SKM-1 treated with dmso at 0.1 percent for 144 hours (cell line): ENCODE measurements at regions not wholly inside any gene's neighbourhood (a gene's known extent, or its start where the extent isn't known, plus 50 kb on each side); places are given as distances from the start of the nearest gene placed in this dataset.
"Not testable (repeated sequence)": the region's sequence is repeated elsewhere in the genome, so short reads cannot be mapped to it uniquely, and the experiment has no call there.

Source experiments
- DNase-seq: peaks from one replicate; lab custom pipeline; 2025; ENCODE audit not compliant: unreplicated experiment; lab: John Stamatoyannopoulos, UW

DNA sequence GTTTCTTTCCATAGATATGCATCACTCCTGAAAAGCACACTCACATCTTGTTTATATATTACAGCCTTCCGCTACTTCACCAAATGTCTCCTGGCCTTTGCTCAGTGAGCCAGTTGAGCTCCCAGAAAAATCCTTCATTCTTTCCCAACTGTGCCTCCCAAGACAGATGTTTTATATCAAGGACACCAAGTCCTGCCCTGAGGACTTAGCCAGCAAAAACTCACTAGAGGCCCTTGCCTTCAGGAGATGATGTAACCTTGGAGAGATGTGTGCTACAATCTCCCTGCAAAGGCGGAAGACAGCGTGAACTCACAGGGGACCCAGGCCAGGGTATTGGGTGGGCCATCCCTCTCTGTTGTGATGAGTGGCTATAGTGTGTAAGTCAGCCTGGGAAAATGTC lies 86.1 kb upstream of the CTAGE1 start:
- no peak for DNase-seq

- no peak for DNase-seq
Observed at GRCh38 chr18:22504251-22505030, 86.7 kb upstream of the CTAGE1 start.

DNA sequence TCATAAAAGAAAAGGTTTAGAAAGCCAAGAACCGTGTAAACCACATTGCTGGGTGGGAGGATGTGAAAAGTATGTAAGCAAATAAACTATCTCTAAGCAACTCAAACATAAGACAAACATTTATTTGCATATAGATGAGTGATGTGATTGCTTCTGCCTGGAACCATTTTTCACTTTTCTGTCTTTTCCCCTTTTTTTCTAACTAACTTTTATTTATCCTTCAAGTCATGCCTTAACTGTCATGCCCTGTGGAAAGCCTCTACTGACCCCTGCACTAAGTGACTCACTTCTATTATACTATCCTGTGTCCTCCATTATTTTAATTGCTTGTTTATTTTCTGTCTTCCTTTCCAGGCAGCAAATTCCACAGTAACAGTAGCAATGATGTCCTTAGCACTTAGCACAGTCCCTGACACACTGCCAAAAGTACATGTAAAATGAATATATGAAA lies 87.5 kb upstream of the CTAGE1 start:
- no peak for DNase-seq

GRCh38 chr18:22507055-22507454 lies 89.3 kb upstream of the CTAGE1 start:
- DNase-seq: no peak

- no peak for DNase-seq
Observed at GRCh38 chr18:22509423-22509822, 91.7 kb upstream of the CTAGE1 start.

- DNase-seq: no peak
Observed at GRCh38 chr18:22510697-22511096, 93.0 kb upstream of the CTAGE1 start.

- DNase-seq: no peak
Observed at GRCh38 chr18:22513721-22514481, 96.2 kb upstream of the CTAGE1 start.

GRCh38 chr18:22514655-22515054 lies 96.9 kb upstream of the CTAGE1 start:
- DNase-seq: no peak

DNA sequence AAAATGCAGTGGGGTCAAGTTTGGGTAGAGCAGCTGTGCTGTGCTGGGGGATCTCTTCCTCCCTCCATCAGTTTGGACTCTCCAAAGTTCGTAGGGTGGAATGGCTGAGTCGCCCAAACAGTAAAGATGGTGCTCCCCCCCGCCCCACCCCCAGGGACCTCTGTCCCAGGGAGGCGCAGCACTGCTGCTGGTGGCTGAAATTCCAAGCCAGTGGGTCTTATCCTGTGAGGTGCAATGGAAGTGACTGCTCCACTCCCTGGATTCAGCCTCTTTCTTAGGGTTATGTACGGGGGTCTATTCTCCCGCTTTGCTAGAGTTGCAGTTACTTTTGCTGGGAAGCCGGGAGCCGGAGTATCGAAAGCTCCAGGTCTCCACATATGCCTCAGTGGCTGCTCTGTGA lies 97.5 kb upstream of the CTAGE1 start:
- DNase-seq: no peak

GRCh38 chr18:22517356-22517755 lies 99.6 kb upstream of the CTAGE1 start:
- DNase-seq: no peak

- DNase-seq: peak; percentile 83
Observed at GRCh38 chr18:22521026-22521707, 103.5 kb upstream of the CTAGE1 start.

GRCh38 chr18:22523481-22523880 lies 105.8 kb upstream of the CTAGE1 start:
- DNase-seq: peak; percentile 89

GRCh38 chr18:22524783-22525182 lies 107.1 kb upstream of the CTAGE1 start:
- no peak for DNase-seq

DNA sequence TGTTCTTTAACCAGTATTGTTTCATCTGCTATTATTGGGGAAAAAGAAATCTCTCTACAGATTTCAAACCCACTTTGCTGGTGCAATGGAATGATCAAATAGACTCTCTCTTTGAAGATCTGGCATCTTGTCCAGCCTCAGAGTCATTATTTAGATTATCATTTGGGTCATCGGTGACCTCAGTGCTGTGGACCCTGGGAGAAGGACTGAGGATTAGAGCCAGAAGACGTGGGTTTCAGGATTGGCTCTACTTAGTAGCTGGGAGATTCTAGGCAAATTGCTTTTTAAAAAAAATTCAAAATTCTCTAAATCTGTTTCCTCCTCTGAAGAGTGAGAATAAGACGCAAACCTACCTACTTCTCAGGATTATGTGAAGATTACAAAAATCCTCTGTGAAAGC lies 107.6 kb upstream of the CTAGE1 start:
- DNase-seq: no peak

- DNase-seq: no peak
Observed at GRCh38 chr18:22525883-22526282, 108.2 kb upstream of the CTAGE1 start.

DNA sequence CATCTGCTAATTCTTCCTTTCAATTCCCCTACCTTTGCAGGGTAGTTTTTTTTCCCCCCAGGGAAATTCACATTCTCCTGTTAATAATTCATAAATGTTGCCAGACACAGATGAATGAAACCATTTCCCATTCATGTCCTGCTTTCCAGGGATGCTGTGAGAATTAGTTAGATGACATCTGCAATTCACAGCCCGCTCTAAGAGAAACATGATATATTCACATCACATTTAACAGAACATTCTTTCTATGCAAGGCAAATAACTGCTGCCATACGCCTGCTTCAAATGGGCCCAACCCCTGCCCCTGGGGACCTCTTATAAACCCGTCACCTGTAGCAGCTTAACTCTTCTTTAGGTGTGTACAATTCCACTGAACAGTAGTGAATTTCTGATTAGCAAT lies 110.6 kb upstream of the CTAGE1 start:
- DNase-seq: no peak

GRCh38 chr18:22534706-22535105 lies 117.0 kb upstream of the CTAGE1 start:
- not testable (repeated sequence) for DNase-seq

GRCh38 chr18:22536558-22536957 lies 118.8 kb upstream of the CTAGE1 start:
- DNase-seq: no peak

GRCh38 chr18:22538426-22538825 lies 120.7 kb upstream of the CTAGE1 start:
- no peak for DNase-seq

- no peak for DNase-seq
Observed at GRCh38 chr18:22539051-22539765, 121.5 kb upstream of the CTAGE1 start.

GRCh38 chr18:22541232-22541631 lies 123.5 kb upstream of the CTAGE1 start:
- DNase-seq: no peak
